ENCODE measurements at regions not wholly inside any gene's neighbourhood (a gene's known extent, or its start where the extent isn't known, plus 50 kb on each side); places are given as distances from the start of the nearest gene placed in this dataset.

DNA sequence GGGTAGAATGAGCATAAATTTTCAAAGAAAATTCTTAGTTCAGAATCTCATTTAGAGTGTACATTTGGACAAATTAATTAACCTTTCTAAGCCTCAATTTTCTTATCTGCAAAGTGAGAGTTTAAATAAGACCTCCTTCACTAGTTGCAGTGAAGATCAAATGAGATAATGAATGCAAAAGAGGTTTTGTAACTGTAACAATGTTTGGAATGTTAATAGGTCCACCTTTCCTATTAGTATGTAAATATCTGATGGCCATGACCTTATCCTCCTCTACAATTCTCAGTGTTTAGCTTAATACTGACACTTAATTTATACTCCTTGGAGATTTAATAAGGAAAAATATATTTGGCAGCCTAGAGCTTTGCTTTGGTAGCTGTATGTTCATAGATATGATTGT, 138.8 kb downstream of the GABRG1 start:
- no peak for DNase-seq (ENCODE audit: low spot score)

DNA sequence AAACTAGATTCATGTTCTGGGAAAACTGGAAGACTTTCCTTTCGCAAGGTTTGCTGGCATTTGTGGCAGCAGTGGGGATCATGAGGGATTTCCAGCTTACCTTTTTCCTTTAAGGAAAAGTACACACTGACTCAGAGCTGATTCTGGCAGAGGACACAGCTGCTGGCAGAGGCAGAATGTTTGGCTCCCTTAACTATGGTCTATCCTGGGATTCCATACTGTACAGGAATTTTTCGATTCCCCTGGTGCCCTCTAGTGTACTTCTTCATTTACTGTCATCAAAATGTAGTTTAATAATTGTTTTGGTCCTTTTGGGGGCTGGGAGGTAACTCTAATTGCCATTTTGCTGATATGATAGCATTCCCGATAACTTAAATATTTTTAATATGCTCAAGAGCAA, 152.7 kb downstream of the GABRG1 start:
- no peak for DNase-seq (ENCODE audit: low spot score)

DNA sequence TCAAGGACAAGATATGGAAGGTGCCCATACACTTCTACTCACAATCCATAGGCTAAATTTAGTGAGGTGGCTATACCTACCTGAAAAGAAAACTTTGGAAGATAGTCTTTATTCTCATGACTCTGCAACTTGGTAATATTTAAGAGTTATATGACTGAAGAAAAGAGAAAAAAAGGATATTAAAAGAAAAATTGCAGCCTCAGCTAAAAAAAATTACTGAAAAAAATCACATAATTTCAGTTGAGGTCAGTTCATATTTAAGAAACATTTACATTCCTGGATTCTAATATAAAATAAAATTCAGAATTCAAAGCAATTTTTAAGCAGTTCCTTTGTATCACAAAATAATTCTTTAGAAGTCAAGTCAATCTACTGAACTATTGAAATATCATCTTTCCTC, 166.5 kb downstream of the GABRG1 start:
- DNase-seq (ENCODE audit: low spot score), result no peak

DNA sequence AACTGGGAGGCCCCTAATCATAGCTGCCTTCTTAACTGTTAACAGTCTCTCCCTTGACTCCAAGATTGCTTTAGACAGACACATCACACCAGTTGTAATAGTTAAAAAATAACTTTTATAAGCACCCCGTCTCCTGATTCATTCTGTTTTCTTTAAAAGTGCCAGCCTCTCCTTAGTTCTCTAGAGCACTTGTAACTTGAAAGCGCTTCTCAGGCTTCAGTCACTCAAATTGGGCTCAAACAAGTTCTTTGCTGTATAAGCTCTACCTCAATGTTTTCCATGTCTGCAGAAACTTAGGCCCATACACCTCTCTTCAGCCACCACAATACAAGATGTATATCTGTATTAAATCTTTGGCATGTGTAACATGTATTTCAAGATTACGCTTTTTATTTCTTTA, 169.6 kb downstream of the GABRG1 start:
- DNase-seq (ENCODE audit: low spot score), result no peak

DNA sequence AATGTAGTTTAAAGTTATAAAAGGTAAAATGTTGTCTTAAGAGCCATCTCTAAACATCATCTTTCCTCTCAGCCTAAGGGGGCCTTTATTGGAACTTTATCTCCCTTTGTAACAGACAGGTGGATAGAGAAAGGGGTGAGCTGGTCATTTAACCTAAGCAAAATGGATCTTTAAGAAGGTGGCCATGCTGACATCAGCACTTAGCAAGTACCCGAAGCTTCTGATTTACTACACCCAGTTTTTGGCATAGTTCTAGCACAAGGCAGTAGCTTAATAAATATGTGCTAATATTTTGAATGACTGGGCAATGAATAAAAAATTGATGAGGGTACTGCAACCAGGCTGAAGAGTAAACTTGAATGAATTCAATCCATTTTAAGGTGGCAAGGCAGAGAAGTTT, 172.7 kb downstream of the GABRG1 start:
- DNase-seq (ENCODE audit: low spot score), result no peak

DNA sequence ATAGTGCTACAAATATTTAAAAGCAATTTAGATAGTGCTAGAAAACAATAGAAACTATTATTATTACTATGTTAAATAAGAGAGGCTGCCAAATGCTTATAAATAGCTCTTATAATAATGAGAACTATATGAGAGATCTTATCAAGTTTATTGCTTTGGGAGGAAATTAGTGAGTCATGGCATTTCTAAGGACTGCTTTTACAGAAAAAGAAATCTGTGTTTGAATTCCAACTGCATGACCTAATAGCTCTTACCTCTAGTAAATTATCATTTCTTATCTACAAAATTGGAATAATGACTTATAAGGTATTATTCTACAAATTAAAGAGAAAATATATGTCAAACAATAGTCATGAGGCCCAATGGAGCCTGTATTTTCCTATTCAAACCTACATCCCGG, 177.2 kb downstream of the GABRG1 start:
- peak; percentile 37 for DNase-seq (ENCODE audit: low spot score)

DNA sequence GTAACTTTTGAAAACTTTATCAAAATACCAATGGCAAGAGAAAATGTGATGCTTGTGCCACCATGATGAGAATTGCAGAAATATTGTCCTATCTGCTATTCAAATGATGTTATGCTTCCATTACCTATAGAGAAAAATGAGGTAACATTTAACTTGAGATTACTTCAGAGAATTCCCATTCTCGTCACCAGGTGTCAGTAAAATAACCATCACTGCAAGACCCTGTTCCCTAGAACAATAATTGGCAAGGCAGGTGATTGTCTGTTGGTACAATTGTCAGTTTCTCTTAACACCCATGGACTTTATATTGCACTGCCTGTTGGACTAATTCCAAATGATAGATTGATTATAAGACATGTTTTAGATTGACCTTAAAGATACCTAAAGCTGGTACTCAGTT, 179.9 kb downstream of the GABRG1 start:
- no peak for DNase-seq (ENCODE audit: low spot score)

DNA sequence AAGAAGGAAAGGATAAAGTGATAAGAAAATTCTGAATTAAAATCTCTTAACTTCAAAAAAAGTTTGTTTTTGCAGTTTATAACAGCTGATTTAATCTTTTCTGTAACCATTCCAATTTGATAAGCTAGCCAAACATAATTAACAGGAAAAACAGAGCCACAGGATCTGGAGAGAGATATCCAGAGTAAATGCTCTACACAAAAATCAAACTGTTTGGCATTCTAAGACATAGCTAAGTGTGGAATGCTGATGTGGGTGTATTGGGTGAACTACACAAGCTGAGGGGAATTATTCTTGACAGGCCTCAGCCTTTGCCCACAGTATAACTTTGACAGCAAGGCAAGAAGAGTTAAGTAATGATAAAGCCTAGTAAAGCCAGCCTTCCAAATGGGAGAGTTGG, 184.8 kb downstream of the GABRG1 start:
- DNase-seq (ENCODE audit: low spot score), result no peak

DNA sequence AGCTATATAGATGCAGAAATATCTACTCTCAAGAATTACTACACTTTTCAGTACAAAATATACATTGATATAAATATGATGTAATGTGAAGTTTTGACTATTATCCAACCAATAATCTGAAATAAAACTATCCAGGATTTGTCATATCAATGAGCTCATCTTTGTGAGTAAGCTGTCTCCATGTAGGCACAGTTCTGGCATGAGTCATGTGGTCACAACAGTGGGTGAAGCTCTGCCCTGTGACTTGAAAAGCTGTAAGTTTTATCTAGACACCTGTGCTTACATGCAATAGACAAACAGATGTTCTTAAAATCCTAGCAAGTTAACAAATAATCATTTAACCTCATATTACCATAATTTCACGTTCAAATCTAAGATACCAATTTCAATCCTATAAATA, 192.7 kb downstream of the GABRG1 start:
- DNase-seq (ENCODE audit: low spot score), result no peak

DNA sequence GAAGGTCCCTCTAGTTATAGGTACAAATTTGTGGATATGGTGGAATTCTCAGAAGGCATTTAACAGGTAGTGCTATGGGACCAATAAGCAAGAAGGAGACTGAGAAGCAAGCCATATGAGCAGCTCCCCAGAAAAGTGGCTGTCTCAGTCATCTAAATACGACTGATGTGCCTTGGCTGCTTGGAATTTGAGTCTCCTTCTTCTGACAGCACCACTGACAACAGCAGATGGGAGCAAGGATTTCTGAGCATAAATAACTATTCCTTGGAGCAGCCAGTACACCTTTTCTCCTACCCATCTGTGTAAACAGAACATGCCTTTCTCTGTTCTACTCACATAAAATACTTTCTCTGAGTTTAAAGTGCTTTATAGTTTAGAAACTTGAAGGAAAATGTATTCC, 196.2 kb downstream of the GABRG1 start:
- DNase-seq (ENCODE audit: low spot score), result no peak

DNA sequence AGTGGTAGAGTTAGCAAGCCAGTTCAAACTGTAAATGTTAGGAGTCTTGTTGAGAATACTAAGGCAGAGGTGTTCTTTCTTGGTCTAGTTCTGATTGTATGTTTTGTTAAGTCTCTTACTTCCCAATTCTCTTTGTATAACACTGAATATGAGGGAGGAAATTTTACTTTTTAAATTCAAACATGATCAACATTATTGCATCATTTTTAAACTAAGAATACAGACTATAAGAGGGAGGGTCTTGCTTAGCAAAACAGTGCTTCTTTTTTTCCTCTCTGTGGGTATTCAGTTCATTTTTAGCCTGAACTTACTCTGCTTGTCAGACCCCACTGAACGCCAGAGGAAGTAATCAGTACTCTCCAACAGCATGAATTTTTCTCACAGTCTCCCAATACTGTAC, 198.0 kb downstream of the GABRG1 start:
- no peak for DNase-seq (ENCODE audit: low spot score)

DNA sequence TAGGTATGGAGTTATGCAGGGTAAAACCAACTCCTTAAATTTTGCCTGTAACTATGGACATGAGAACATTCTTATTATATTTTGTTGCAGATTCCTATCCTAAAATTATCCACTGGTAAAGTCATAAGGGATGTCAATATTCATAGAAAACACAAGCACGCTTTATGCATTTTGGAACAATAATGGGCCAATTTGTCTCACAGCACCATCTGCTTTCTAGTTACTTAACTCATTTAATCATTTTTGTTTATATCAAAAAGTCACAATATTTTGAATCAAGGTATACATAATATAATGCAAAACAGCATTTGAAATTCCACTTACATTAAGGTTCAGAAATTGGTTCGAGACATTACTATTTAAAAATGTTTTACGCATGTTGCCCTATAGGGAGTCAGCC, 203.0 kb downstream of the GABRG1 start:
- DNase-seq (ENCODE audit: low spot score), result no peak

DNA sequence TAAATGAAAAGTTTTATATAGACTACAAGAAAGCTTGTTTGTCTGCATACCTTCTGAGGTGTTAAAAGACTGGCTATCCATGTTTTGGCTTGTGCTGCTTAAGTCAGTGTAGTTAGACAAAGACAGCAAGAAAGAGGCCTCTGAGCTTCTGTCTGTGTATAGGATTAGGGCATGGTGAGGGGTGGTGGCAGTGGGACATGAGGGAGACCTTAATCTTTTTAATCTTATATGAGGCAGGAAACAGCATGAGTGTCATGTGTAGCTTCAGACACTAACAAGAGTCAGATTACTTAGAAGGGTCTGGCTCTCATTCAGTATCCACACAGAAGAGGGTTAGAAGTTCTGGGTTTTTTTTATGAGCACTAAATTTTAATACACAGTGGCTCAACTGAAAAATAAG, 213.3 kb downstream of the GABRG1 start:
- DNase-seq (ENCODE audit: low spot score), result no peak

DNA sequence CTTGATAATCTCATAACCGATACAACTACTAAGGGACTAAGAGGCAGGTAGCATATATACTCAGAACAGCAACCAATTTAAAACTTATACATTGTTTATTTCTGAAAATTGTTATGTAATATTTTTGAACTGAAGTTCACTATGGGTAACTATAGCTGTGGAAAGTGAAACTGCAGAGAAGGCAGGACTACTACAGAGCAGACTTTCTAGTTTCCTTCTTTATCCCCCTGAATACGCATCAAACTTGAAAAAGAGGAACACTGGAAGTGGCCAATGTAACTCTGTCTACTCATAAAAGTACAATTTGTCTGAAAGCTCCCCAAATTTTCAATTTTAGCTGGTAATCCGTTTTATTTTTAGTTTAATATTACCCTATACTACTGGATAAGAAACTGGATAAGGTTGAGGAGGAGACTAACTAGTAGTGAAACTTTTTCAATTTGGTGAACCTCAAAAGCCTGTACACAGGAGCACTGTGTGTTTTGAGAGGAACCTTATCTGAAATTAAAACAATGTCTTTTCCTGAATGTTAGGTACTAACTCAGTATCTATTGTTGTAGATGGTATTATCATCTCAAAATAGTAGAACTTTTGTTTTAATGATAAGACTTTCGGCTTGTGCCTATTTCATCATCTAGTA, 225.8 kb downstream of the GABRG1 start:
- DNase-seq (ENCODE audit: low spot score), result no peak

DNA sequence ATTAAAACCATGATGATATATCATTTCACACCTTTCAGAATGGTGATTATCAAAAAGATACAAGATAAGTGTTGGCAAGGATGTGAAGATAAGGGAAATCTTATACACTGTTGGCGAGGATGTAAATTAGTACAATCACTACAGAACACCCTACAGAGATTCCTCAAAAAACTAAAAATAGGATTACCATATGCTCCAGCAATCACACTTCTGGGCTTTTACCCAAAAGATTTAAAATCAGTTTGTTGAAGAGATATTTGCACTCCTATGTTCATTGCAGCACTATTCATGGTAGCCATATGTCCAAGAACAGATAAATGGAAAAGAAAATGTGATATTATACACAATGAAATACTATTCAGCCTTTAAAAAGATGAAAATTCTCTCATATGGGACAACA, 240.4 kb downstream of the GABRG1 start:
- no peak for DNase-seq (ENCODE audit: low spot score)

DNA sequence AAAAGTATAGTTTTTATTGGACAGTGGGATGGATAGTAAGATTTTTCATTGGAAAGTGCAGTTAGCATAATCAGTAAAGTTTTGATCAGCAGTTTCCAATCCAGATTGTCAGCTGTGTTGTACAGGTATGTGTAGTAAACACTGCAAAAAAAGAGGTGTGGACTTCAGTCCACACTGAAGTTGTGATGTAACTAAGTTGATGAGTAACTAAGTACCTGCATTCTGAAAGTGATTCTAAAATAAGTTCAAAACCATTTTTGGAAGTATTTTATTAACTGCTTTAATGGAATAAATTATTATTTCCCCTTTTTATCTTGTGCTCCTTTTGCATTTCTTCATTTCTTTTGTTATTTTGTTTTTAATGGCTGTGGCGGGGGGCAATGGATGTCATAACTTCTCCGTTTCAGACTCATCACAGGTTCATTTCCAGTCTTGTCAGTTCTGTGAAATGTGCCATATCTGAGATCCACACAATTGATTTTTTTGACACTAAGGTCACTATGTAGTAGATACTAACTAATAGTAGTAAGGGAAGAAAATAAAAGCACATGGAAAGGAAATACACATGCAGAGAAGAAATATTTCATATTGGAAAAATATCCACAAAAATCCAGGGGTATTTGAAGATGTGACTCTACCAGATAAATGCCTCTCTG, 247.5 kb downstream of the GABRG1 start:
- DNase-seq (ENCODE audit: low spot score), result no peak

DNA sequence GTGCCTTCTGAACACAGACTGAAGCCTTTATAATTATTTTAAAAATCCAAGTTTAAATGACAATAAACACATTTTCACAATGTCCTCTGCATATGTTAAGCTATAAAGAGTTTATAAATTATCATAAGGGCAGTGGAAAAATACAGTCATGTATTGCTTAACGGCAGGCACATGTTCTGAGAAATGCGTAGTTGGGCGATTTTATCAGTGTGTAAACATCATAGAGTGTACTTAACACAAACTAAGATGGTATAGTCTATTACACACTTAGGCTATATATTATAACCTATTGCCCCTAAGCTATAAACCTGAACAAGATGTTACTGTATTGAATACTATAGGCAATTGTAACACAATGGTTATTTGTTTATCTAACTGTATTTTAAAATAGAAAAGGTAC, 254.7 kb downstream of the GABRG1 start:
- no peak for DNase-seq (ENCODE audit: low spot score)

DNA sequence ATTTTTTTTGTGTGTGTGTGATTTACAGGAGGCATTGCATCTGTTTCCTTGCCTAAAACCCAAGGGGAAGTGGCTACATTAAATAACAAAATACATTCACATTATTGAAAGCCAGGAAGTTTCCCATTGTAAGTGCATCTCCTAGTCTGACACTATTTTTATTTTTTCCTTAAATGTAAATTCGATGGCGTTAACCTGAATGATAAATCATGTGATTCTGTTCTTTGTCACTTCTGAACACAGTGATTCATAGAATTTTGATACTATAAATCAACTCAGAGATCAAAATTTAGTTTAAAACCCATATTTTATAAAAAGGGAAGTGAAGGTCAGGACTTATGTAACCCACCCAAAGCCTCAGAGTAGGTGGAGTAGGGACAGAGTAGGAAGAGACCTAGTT, 258.1 kb downstream of the GABRG1 start:
- DNase-seq (ENCODE audit: low spot score), result no peak

DNA sequence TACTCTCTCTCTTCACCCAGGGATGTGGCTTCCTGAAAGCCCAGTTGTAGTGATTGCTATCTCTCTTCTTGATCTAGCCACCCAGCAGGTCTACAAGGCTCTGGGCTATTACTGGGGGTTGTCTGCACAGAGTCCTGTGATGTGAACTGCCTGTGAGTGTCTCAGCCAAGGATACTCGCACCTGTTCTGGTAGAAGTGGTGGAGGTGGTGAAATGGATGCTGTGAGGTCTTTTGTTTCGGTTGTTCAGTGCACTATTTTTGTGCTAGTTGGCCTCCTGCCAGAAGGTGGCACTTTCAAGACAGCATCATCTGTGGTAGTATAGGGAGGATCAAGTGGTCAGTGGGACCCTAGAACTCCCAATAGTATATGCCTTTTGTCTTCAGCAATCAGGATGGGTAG, 268.0 kb downstream of the GABRG1 start:
- DNase-seq (ENCODE audit: low spot score), result no peak

DNA sequence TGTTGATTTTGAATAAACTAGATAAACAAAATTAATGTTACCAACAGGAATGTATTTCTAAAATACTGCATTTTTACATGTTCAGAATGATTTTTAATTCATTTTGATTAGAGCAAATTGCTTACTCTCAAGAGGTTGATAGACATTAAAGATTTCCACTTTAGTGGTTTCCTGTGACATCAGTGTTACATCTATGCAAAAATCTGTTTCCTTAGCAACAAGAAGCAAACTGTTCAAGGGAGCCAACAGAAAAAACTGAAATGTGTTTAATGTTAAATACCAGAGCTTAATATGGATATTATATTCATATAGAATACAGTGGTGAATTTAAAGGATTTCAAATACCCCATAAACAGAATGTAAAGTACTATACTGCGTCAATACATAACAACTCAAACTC, 277.8 kb downstream of the GABRG1 start:
- DNase-seq (ENCODE audit: low spot score), result no peak

DNA sequence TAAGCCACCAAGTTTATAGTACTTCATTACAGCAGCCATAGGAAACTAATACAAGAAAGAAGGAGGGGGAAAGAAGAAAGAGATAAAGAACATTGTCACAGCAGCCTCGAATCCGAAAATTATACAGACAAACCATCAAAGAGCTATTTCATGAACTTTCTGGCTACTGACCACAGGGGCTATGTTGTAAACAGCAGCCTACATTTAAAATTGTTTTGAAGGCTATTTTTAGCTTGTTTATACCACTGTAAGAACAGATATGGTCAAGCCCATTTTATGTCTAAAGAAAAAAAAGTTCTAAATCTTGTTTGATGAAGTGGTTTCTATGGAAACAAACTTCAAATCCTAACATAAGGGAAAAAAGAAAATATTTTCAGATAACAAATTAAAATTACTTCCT, 282.1 kb downstream of the GABRG1 start:
- no peak for DNase-seq (ENCODE audit: low spot score)

DNA sequence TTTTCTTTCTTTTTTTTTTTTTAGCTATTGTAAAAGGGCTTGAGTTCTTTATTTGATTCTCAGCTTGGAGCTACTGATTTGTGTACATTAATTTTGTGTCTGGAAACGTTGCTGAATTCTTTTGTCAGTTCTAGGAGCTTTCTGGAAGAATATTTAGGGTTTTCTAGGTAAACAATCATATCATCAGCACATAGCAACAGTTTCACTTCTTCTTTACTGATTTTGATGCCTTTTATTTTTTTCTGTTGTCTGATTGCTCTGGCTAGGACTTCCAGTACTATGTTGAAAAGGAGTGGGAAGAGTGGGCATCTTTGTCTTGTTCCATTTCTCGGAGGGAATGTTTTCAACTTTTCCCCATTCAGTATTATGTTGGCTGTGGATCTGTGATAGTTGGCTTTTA, 292.2 kb downstream of the GABRG1 start:
- DNase-seq (ENCODE audit: low spot score), result no peak

DNA sequence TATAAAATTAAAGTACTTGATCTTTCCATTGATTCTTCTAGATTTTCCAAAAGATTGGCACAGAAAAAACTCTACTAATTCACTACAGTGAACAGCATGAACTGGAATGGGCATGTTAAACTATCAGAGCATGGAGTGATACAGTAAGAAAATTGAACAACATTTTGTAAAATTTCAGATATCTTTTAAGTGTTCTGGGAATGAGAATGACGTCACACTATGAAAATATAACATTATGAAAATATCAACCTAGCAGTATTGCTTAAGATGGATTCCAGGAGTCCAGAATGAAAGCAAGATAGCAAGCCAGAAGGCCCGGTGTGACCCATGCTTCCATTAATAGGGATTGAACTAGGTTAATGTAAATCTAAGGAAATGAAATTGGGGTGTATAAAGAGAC, 319.9 kb downstream of the GABRG1 start:
- DNase-seq (ENCODE audit: low spot score), result no peak

DNA sequence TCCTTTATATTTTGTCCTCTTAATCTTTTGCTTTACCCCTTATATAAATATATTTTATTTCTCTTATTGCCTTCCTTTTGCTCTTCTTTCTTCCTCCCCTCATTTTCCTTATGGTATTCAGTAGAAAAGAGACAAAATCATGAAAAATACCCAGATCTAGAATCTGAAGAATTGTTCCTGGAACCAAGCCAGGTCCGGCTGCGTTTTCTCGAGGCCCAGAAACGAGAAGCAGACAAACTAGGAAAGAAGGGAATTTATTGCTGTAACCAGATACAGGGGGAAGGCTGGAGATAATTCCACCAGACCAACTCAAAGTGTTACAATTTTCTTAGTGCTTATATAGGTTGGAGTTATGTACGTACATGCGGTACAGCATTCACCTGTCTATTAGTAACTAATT, 328.7 kb downstream of the GABRG1 start:
- DNase-seq (ENCODE audit: low spot score), result no peak
